Psoas muscle (tissue), 7 donors: ENCODE measurements at regions not wholly inside any gene's neighbourhood (a gene's known extent, or its start where the extent isn't known, plus 50 kb on each side); places are given as distances from the start of the nearest gene placed in this dataset.

Experiments used
- ATAC-seq, 4 donors: fragments of 200-7000 bp; cut with Tn5 transposase; one replicate each; pipeline ENCODE4 v1.9.1; 2020; ENCODE audit warnings: moderate library complexity in 3 of 4, mild to moderate bottlenecking in 2 of 4
- DNase-seq, 2 donors: peaks; one replicate each; pipeline ENCODE4 v3.0.0-alpha.2; 2020
- H3K27ac ChIP-seq: fragments of 200-600 bp; one replicate; pipeline ENCODE4 v1.8.0; 2022
- H3K27me3 ChIP-seq, 3 donors: fragments of 200-600 bp in 1 of 3; one replicate each; pipeline versions ENCODE4 v1.6.1 to v1.8.0; 2013 to 2022; ENCODE audit warnings: low read length in 2 of 3, mild to moderate bottlenecking in 2 of 3, moderate library complexity in 1 of 3; ENCODE audit not compliant: insufficient read depth in 3 of 3
- H3K36me3 ChIP-seq, 2 donors: fragments of 200-600 bp in 1 of 2; one replicate each; pipeline versions ENCODE4 v1.6.1 to v1.8.0; 2013 to 2022; ENCODE audit warnings: low read depth in 1 of 2, mild to moderate bottlenecking in 1 of 2, moderate library complexity in 1 of 2; ENCODE audit not compliant: insufficient read depth in 1 of 2
- H3K4me1 ChIP-seq: fragments of 200-600 bp; one replicate; pipeline ENCODE4 v1.8.0; 2022
- H3K4me3 ChIP-seq: fragments of 200-600 bp; one replicate; pipeline ENCODE4 v1.8.0; 2022; ENCODE audit warnings: mild to moderate bottlenecking
- H3K9me3 ChIP-seq: fragments of 200-600 bp; one replicate; pipeline ENCODE4 v1.8.0; 2022
- WGBS, 3 donors: extraction: QIAGEN DNeasy Blood & Tissue Kit; methylation state at CpG; one replicate each; pipeline versions ENCODE4 v1.1.6 to v1.1.7; 2013; 5-methylcytosine and 5-hydroxymethylcytosine counted together
- intact Hi-C, 2 donors: fragments of 100-400 bp; cut with DNase I; formaldehyde crosslinking; loops; one replicate each; pipeline versions ENCODE4 v1.11.0 to v1.14.2; 2022
- TF ChIP-seq, protein P1 (sequence below): fragments of 200-600 bp; IDR thresholded peaks from one replicate; pipeline ENCODE4 v1.8.0; 2022; ENCODE audit warnings: antibody characterized with exemption
- donor health status: healthy with polysubstance abuse.
- donor health status: DM: no; HTN: no; CAD: no; lungs with moderate emphysema.
- donor health status: Bipolar disorder and iron deficiency.
- donor health status: healthy.
- donor health status: DM: yes; HTN: yes; CAD: no.
- donor health status: DM: no; HTN: no; CAD: no.
- donor health status: DM: yes; HTN: yes; CAD: no.

DNA sequence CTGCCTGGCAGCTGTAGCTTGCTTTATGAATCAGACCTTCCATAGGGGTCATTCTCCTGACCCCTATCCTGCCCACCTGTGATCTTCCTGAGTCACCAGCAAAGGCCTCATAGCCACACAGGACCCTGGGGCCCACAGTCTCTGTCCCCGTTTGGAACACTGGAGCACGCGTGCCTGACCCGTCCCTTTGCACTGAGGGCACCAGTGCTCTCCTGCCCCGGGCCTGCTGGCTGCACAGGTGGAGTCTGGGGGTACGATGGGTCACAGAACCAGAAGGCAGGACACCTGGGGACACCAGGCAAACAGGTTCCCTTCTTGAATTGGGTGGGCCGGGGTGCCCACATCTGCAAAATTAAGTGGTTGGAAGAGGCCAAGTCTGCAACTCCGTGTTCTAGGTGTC is 97.2 kb downstream of the CPZ start:
- H3K4me3 ChIP-seq, result no peak overlapping the region
- no peaks in the 10 kb centered on the region for H3K9me3 ChIP-seq
- TF ChIP-seq, protein P1, sequence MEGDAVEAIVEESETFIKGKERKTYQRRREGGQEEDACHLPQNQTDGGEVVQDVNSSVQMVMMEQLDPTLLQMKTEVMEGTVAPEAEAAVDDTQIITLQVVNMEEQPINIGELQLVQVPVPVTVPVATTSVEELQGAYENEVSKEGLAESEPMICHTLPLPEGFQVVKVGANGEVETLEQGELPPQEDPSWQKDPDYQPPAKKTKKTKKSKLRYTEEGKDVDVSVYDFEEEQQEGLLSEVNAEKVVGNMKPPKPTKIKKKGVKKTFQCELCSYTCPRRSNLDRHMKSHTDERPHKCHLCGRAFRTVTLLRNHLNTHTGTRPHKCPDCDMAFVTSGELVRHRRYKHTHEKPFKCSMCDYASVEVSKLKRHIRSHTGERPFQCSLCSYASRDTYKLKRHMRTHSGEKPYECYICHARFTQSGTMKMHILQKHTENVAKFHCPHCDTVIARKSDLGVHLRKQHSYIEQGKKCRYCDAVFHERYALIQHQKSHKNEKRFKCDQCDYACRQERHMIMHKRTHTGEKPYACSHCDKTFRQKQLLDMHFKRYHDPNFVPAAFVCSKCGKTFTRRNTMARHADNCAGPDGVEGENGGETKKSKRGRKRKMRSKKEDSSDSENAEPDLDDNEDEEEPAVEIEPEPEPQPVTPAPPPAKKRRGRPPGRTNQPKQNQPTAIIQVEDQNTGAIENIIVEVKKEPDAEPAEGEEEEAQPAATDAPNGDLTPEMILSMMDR, result no peak
- no peaks in the 10 kb centered on the region for H3K4me1 ChIP-seq
- ATAC-seq (no peak), DNase-seq (no peak)
- intact Hi-C loops, result no loop called here
- WGBS, 3 donors, result 73 to 83% (median 75%) methylated on average over 8 of the region's 8 CpGs
- H3K27ac ChIP-seq, result no peak overlapping the region
- H3K27me3 ChIP-seq, result peaks cover 0 to 13% (median 4%) of the 10 kb centered on the region in 3 donors
- H3K36me3 ChIP-seq, result no peaks in the 10 kb centered on the region

DNA sequence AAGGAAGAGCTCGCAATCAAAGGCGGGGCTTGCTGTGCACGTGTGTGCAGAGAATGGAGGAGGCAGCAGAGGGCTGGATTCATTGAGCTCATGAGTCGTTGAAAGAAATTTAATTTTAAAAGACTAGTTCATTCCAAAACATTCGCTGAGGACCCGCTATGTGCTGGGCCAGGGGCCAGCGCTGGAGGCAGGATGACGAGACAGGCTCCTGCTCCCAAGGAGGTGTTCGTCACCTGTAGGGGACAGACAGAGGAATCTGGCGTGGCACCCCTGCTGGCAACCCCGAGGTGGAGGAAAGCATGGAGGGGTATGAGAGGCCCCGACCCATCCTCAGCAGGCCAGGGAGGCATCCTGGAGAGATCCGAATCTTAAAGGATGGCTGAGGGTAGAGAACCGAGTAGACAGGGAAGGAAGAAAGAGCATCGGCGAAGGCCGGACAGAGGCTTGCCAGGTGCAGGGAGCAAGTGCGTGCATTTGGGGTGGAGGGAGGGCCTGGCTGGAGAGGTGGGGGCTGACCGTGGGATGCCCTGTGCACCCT is 96.4 kb downstream of the CPZ start:
- Histone ChIP-seq H3K27me3 (peaks cover 0 to 13% (median 4%) of the 10 kb centered on the region in 3 donors), H3K9me3 (no peaks in the 10 kb centered on the region), H3K36me3 (no peaks in the 10 kb centered on the region), H3K27ac (no peak overlapping the region), H3K4me1 (no peaks in the 10 kb centered on the region), H3K4me3 (no peak overlapping the region)
- intact Hi-C loops, result no loop called here
- WGBS, 3 donors, result 63 to 69% (median 66%) methylated on average over 19 of the region's 19 CpGs
- TF ChIP-seq, protein P1, result no peak
- DNase-seq (no peak), ATAC-seq (no peak)

DNA sequence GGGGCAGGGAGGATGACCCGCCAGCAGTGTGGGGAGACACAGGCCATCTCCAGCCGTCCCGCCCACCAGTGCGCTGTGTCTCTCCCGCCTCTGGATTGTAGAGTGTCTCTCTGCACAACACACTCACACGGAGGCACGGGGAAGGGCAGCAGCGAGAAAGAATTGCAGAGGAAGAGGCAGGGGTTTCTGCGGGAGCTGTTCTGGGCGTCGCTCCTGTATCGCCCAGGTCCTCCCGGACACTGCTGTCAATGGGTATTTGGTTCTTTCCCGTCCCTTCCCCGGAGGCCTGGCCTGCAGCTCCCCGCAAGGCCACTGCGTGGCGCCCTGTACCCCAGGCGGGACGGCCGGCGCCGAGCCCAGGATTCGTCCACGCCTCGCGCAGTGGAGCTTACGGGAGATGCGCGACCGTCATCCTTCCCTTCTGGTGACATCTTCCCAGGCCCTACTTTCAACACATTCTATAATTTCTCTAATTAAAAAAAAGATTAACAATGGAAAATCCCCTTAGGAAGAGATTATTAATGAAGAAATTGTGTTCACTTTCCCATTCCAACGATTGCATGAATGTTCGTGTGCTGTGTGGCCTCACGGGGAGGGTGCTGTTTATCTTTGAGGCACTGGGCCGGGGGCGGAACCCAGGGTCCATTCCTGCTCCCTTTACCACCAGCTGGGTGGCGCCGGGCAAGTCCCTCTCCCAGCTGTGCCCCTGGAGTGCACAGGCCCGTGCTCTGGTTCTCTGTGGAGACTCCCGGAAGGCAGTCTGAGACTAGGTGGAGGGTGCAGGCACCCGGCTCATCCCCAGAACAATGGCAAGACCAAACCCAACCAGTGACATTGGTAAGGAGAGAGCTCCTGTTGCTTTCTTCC is 95.7 kb downstream of the CPZ start:
- Histone ChIP-seq H3K27ac (no peak overlapping the region), H3K4me3 (no peak overlapping the region), H3K27me3 (peaks cover 0 to 13% (median 4%) of the 10 kb centered on the region in 3 donors), H3K9me3 (no peaks in the 10 kb centered on the region), H3K4me1 (no peaks in the 10 kb centered on the region), H3K36me3 (no peaks in the 10 kb centered on the region)
- intact Hi-C loops, result no loop called here
- DNase-seq, result no peak
- no peak for ATAC-seq
- TF ChIP-seq, protein P1, result peak; percentile 9
- WGBS, 3 donors, result 14 to 15% (median 15%) methylated on average over 41 of the region's 41 CpGs

DNA sequence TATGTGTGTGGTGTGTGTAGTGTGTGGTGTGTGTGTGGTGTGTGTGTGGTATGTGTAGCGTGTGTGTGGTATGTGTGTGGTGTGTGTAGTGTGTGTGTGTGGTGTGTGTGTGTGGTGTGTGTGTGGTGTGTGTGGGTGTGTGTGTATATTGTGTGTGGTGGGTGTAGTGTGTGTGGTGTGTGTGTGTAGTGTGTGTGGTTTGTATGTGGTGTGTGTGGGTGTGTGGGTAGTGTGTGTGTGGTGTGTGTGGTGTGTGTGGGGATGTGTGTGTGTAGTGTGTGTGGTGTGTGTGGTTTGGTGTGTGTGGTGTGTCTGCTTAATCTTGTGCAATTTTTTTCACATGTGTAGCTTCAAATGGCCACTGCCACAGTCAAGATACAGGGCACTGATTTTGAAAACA is 94.5 kb downstream of the CPZ start:
- H3K36me3 ChIP-seq, result no peaks in the 10 kb centered on the region
- H3K9me3 ChIP-seq, result no peaks in the 10 kb centered on the region
- no peak for DNase-seq
- TF ChIP-seq, protein P1, result no peak
- no peak overlapping the region for H3K4me3 ChIP-seq
- H3K4me1 ChIP-seq, result no peaks in the 10 kb centered on the region
- peaks cover 0 to 13% (median 4%) of the 10 kb centered on the region in 3 donors for H3K27me3 ChIP-seq
- intact Hi-C loops, result no loop called here
- no peak overlapping the region for H3K27ac ChIP-seq
- WGBS, 3 donors, result 77 to 92% (median 88%) methylated on average over 1 of the region's 1 CpG
- no peak for ATAC-seq
